Muscle layer of duodenum (tissue), 2 donors: ENCODE measurements at regions not wholly inside any gene's neighbourhood (a gene's known extent, or its start where the extent isn't known, plus 50 kb on each side); places are given as distances from the start of the nearest gene placed in this dataset.

Experiments used
- H3K27ac ChIP-seq: one replicate; pipeline ENCODE4 v1.7.0; 2013; ENCODE audit warnings: mild to moderate bottlenecking, low read length
- H3K27me3 ChIP-seq: one replicate; pipeline ENCODE4 v1.7.0; 2013; ENCODE audit warnings: low read depth, mild to moderate bottlenecking, control low read depth, low read length
- H3K36me3 ChIP-seq, 2 donors: one replicate each; pipeline ENCODE4 v1.7.0; 2013; ENCODE audit warnings: low read length in 2 of 2, control low read depth in 1 of 2, mild to moderate bottlenecking in 1 of 2; ENCODE audit not compliant: insufficient read depth in 2 of 2, control insufficient read depth in 1 of 2
- H3K4me1 ChIP-seq, 2 donors: one replicate each; pipeline ENCODE4 v1.7.0; 2013; ENCODE audit warnings: low read length in 2 of 2, mild to moderate bottlenecking in 2 of 2, control low read depth in 1 of 2, moderate library complexity in 1 of 2; ENCODE audit not compliant: insufficient read depth in 2 of 2, control insufficient read depth in 1 of 2
- H3K4me3 ChIP-seq, 2 donors: one replicate each; pipeline ENCODE4 v1.7.0; 2013; ENCODE audit warnings: low read length in 2 of 2, low read depth in 1 of 2, mild to moderate bottlenecking in 1 of 2
- H3K9me3 ChIP-seq, 2 donors: one replicate each; pipeline ENCODE4 v1.7.0; 2013; ENCODE audit warnings: low read length in 2 of 2, control low read depth in 1 of 2, mild to moderate bottlenecking in 1 of 2; ENCODE audit not compliant: control insufficient read depth in 1 of 2
- donor health status: healthy.

DNA sequence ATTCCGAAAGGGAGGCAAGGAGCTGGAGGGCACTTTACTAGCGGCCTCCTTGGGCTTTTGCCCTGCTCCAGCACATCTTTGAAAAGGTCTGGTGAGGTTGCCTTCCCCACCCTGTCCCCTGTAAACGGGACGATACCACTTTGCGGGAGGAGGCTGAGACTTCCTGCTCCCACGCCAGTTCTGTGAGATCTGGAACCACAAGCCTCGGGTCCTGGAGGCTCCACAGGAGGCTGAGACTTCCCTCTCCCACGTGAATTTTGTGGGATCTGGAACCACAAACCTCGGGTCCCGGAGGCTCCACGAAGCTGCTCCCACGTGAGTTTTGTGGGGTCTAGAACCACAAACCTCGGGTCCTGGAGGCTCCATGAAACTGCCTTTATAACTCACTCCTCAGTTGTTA, 209.3 kb downstream of the DLL1 start:
- Histone ChIP-seq H3K4me1 (peaks cover 0 to 5% of the 10 kb centered on the region in 2 donors), H3K4me3 (no peak overlapping the region), H3K36me3 (no peaks in the 10 kb centered on the region), H3K9me3 (no peaks in the 10 kb centered on the region), H3K27me3 (no peaks in the 10 kb centered on the region), H3K27ac (no peak overlapping the region)

- H3K27me3 ChIP-seq: no peaks in the 10 kb centered on the region
- H3K9me3 ChIP-seq: no peaks in the 10 kb centered on the region
- no peak overlapping the region for H3K4me3 ChIP-seq
- no peaks in the 10 kb centered on the region for H3K36me3 ChIP-seq
- H3K4me1 ChIP-seq: peaks cover 0 to 4% of the 10 kb centered on the region in 2 donors
- no peak overlapping the region for H3K27ac ChIP-seq
Measured at GRCh38 chr6:170080828-170081371, 210.0 kb downstream of the DLL1 start.

DNA sequence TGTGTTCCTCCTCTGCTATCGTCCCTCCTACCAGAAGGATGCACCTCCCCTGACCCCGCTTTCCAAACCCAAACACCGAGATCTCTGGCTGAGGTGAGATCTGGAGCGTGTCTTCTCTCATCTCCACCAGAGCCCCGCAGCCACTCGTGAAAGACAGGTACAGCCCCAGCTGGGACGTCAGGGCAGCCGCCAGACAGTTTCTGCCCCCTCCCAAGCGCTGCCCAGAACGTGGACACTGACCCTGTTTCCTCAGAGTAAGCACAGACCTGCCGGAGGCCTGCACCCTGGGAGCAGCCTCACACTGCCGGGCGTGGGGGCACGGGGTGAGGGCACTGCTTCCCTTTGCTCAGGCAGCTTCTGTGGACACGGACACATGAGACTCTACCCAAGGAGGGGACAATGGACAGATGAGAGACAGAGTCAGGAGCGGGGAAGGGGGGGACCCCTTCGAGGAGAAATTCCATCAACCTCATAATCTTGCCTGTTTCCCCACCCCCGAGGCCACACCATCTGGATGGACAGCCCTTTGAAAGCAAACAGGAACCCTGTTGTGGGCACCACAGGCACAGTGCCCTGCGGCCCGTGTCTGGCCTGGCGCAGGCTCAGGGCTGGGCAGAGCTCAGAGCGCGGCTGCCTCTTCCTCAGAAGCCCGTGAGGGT, 210.6 kb downstream of the DLL1 start:
- no peaks in the 10 kb centered on the region for H3K36me3 ChIP-seq
- no peaks in the 10 kb centered on the region for H3K9me3 ChIP-seq
- no peak overlapping the region for H3K27ac ChIP-seq
- H3K4me1 ChIP-seq: no peaks in the 10 kb centered on the region
- H3K4me3 ChIP-seq: no peak overlapping the region
- no peaks in the 10 kb centered on the region for H3K27me3 ChIP-seq

DNA sequence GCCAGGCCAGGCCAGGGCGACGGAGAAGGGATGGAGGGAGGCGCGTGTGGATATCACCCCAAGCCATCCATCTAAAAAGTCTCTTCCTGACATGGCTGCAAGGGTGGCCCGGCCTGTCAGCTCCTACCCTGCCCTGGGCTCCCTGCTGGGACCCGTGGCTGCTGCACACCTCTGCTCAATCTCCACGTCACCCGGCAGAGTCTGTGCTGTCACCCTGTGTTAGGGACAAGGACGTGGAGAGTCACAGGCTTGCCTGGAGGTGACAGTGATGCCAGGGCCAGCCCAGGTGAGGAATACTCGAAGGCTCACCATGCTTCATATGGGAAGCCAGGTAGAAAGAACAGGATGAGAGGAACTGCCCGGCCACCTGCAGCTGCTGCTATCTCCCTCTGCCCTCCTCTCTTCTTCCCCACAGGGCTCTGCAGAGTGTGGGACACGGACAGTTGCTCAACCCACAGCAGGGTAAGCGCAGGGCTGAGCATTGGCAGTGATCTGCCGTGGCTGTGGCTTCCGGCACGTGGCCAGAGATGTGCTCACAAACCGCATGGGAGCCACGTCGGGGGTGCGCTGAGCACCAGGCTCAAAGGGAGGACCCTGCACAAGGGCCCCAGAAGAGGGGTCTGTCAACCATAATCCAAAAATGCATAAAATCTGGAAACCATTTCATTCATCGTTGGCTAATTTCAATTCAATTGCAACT, 214.3 kb downstream of the DLL1 start:
- Histone ChIP-seq H3K36me3 (no peaks in the 10 kb centered on the region), H3K9me3 (no peaks in the 10 kb centered on the region), H3K4me3 (no peak overlapping the region), H3K4me1 (no peaks in the 10 kb centered on the region), H3K27ac (no peak overlapping the region), H3K27me3 (no peaks in the 10 kb centered on the region)

- no peak overlapping the region for H3K4me3 ChIP-seq
- H3K27me3 ChIP-seq: no peaks in the 10 kb centered on the region
- H3K36me3 ChIP-seq: no peaks in the 10 kb centered on the region
- no peaks in the 10 kb centered on the region for H3K9me3 ChIP-seq
- H3K4me1 ChIP-seq: no peaks in the 10 kb centered on the region
- no peak overlapping the region for H3K27ac ChIP-seq
Measured at GRCh38 chr6:170075659-170076223, 215.1 kb downstream of the DLL1 start.

- no peaks in the 10 kb centered on the region for H3K27me3 ChIP-seq
- no peak overlapping the region for H3K4me3 ChIP-seq
- H3K36me3 ChIP-seq: no peaks in the 10 kb centered on the region
- H3K27ac ChIP-seq: no peak overlapping the region
- no peaks in the 10 kb centered on the region for H3K4me1 ChIP-seq
- H3K9me3 ChIP-seq: no peaks in the 10 kb centered on the region
Measured at GRCh38 chr6:170074907-170075306, 216.0 kb downstream of the DLL1 start.

DNA sequence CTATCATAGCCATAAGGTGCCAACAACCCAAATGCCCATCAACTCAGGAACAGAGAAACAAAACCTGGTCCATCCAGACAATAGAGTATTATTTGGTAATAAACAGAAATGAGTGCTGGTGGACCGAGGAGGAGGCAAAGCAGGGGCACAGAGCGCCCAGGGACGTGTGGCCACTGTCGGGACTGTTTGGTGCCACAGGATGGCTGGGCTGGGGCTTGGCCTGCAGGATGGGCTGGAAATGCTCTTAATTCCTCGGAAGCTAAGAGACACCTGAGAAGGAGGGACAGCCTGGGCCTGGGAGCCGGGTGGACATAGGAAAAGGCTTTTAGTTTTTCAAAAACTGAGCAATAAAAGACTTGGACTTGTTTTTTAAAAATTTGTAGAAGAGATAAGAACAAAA, 216.4 kb downstream of the DLL1 start:
- Histone ChIP-seq H3K4me3 (no peak overlapping the region), H3K36me3 (no peaks in the 10 kb centered on the region), H3K9me3 (peaks cover 0 to 3% of the 10 kb centered on the region in 2 donors), H3K27ac (no peak overlapping the region), H3K27me3 (no peaks in the 10 kb centered on the region), H3K4me1 (no peaks in the 10 kb centered on the region)

DNA sequence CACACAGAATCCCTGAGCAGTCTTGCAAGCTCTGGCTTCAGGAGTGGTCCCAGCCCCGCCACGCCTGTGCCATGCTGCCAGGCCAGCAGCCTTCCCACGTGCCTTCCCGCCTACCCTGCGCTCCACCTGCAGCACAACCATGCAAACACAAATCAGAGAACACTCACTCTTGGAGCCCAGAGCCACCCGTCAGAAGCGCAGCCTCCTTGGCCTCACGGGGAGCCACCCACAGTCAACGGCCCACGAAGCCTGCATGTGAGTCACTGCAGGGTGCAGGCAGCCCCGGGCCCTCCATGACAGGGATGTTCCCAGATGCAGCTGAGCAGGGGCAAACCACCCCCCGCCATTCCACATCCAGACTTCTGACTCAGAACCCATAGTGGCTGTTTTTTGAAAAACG, 217.0 kb downstream of the DLL1 start:
- Histone ChIP-seq H3K27ac (no peak overlapping the region), H3K27me3 (no peaks in the 10 kb centered on the region), H3K9me3 (peaks cover 0 to 6% of the 10 kb centered on the region in 2 donors), H3K36me3 (no peaks in the 10 kb centered on the region), H3K4me3 (no peak overlapping the region), H3K4me1 (no peaks in the 10 kb centered on the region)

DNA sequence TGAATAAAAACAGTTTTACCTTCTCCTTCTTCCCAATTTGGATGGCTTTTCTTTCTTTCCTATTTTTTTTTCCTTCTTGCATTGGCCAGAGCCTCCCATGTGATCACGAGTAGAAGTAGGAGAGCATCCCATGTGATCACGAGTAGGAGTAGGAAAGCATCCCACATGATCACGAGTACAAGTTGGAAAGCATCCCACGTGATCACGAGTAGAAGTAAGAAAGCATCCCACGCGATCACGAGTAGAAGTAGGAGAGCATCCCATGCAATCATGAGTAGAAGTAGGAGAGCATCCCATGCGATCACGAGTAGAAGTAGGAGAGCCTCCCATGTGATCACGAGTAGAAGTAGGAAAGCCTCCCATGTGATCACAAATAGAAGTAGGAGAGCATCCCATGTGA, 218.6 kb downstream of the DLL1 start:
- no peaks in the 10 kb centered on the region for H3K36me3 ChIP-seq
- H3K4me3 ChIP-seq: no peak overlapping the region
- peaks cover 0 to 6% of the 10 kb centered on the region in 2 donors for H3K9me3 ChIP-seq
- no peaks in the 10 kb centered on the region for H3K27me3 ChIP-seq
- no peak overlapping the region for H3K27ac ChIP-seq
- no peaks in the 10 kb centered on the region for H3K4me1 ChIP-seq

DNA sequence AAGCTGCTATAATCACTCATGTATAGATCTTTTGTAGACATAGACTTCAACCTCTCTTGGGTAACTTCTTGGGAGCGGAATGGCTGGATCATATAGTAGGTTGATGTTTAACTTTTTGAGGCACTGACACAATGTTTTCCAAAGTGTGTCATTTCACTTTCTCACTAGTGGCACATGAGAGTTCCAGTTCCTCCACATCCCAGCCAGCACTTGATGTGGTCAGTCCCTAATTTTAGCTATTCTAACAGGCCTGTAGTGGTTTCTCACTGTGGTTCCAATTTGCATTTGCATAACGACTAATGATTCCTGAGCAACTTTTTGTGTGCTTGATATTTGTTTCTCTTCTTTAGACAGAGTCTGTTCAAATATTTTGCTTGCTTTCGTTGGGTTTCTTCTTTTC, 221.3 kb downstream of the DLL1 start:
- Histone ChIP-seq H3K27ac (no peak overlapping the region), H3K27me3 (no peaks in the 10 kb centered on the region), H3K9me3 (peaks cover 0 to 6% of the 10 kb centered on the region in 2 donors), H3K4me1 (no peaks in the 10 kb centered on the region), H3K36me3 (no peaks in the 10 kb centered on the region), H3K4me3 (no peak overlapping the region)

- Histone ChIP-seq H3K36me3 (no peaks in the 10 kb centered on the region), H3K4me1 (no peaks in the 10 kb centered on the region), H3K27me3 (no peaks in the 10 kb centered on the region), H3K9me3 (peaks cover 0 to 6% of the 10 kb centered on the region in 2 donors), H3K27ac (no peak overlapping the region), H3K4me3 (no peak overlapping the region)
Measured at GRCh38 chr6:170068496-170068895, 222.4 kb downstream of the DLL1 start.
